Lower leg skin (tissue), 4 donors: ENCODE measurements at regions not wholly inside any gene's neighbourhood (a gene's known extent, or its start where the extent isn't known, plus 50 kb on each side); places are given as distances from the start of the nearest gene placed in this dataset.
A peak's percentile ranks its signal among the peaks of the same experiment; 100 is the strongest.

ENCODE experiments used
- DNase-seq, 2 donors: peaks; one replicate each; pipeline ENCODE4 v3.0.0-alpha.2; 2019; ENCODE audit warnings: low spot score in 2 of 2
- H3K4me3 ChIP-seq: fragments of 200-600 bp; sonication (generic); 2 replicates; pipeline ENCODE4 v1.5.1; 2017; ENCODE audit warnings: mild to moderate bottlenecking, low read depth; ENCODE audit not compliant: poor library complexity, severe bottlenecking
- CTCF ChIP-seq, 3 donors: fragments of 450-650 bp; IDR thresholded peaks; one replicate each; pipeline ENCODE4 v1.5.1; 2016; ENCODE audit warnings: antibody characterized with exemption in 3 of 3, mild to moderate bottlenecking in 3 of 3, moderate library complexity in 2 of 3
- POLR2A ChIP-seq, 2 donors: fragments of 450-650 bp; IDR thresholded peaks; one replicate each; pipeline ENCODE4 v1.6.1; 2016 to 2017; ENCODE audit warnings: antibody characterized with exemption in 2 of 2, mild to moderate bottlenecking in 1 of 2, moderate library complexity in 1 of 2
- WGBS, 2 donors: methylation state at CpG; one replicate each; pipeline ENCODE4 v1.1.5; 2018; 5-methylcytosine and 5-hydroxymethylcytosine counted together
- intact Hi-C: fragments of 100-400 bp; cut with DNase I; formaldehyde crosslinking; loops from one replicate; pipeline ENCODE4 v1.15.0; 2023; ENCODE audit warnings: low total_unique reads

- TF ChIP-seq POLR2A (IDR thresholded peaks at IDR 0.05) (no peak), CTCF (IDR thresholded peaks at IDR 0.05) (no peak)
- intact Hi-C loops, result no loop called here
- no peak overlapping the region for H3K4me3 ChIP-seq
- 64 to 68% methylated on average over 1 of the region's 1 CpG for WGBS, 2 donors
- DNase-seq, result no peak
Observed at GRCh38 chr11:42502151-42502550, 809.6 kb upstream of the API5 start.

GRCh38 chr11:42521994-42522393 is 789.8 kb upstream of the API5 start:
- no peak for DNase-seq
- WGBS, 2 donors, result 84 to 88% methylated on average over 4 of the region's 4 CpGs
- H3K4me3 ChIP-seq, result no peak overlapping the region
- intact Hi-C loops, result no loop called here
- TF ChIP-seq CTCF (IDR thresholded peaks at IDR 0.05) (no peak), POLR2A (IDR thresholded peaks at IDR 0.05) (no peak)

GRCh38 chr11:42524534-42525227 is 787.1 kb upstream of the API5 start:
- DNase-seq, result peak in 1 of 2 donors; percentile 41
- no peak for TF ChIP-seq CTCF (IDR thresholded peaks at IDR 0.05)
- TF ChIP-seq POLR2A (IDR thresholded peaks at IDR 0.05), result no peak
- 8 to 11% methylated on average over 7 of the region's 7 CpGs for whole genome bisulfite sequencing, 2 donors
- H3K4me3 ChIP-seq, result no peak overlapping the region
- intact Hi-C loops, result no loop called here

- H3K4me3 ChIP-seq, result no peak overlapping the region
- TF ChIP-seq POLR2A (IDR thresholded peaks at IDR 0.05) (no peak), CTCF (IDR thresholded peaks at IDR 0.05) (no peak)
- intact Hi-C loops, result no loop called here
- no peak for DNase-seq
- WGBS, 2 donors, result 58 to 61% methylated on average over 4 of the region's 4 CpGs
Observed at GRCh38 chr11:42526426-42526825, 785.4 kb upstream of the API5 start.

GRCh38 chr11:42528471-42528870 is 783.3 kb upstream of the API5 start:
- no peak for DNase-seq
- no peak overlapping the region for H3K4me3 ChIP-seq
- no peak for TF ChIP-seq CTCF (IDR thresholded peaks at IDR 0.05)
- TF ChIP-seq POLR2A (IDR thresholded peaks at IDR 0.05), result no peak
- intact Hi-C loops, result no loop called here
- WGBS, 2 donors, result 61 to 64% methylated on average over 2 of the region's 2 CpGs

GRCh38 chr11:42528911-42529310 is 782.9 kb upstream of the API5 start:
- no peak overlapping the region for H3K4me3 ChIP-seq
- 72 to 75% methylated on average over 2 of the region's 2 CpGs for WGBS, 2 donors
- TF ChIP-seq CTCF (IDR thresholded peaks at IDR 0.05) (no peak), POLR2A (IDR thresholded peaks at IDR 0.05) (no peak)
- intact Hi-C loops, result no loop called here
- no peak for DNase-seq
